Tibial artery (tissue), 4 donors: ENCODE measurements at regions not wholly inside any gene's neighbourhood (a gene's known extent, or its start where the extent isn't known, plus 50 kb on each side); places are given as distances from the start of the nearest gene placed in this dataset.

ENCODE experiments used
- DNase-seq, 2 donors: peaks; one replicate each; pipeline ENCODE4 v3.0.0-alpha.2; 2019
- H3K27ac ChIP-seq, 2 donors: fragments of 200-600 bp; sonication (generic) in 1 of 2; 1 replicate in 1 of 2; 2 replicates in 1 of 2; pipeline ENCODE4 v1.5.1; 2018 to 2019; ENCODE audit warnings: mild to moderate bottlenecking in 1 of 2
- H3K27me3 ChIP-seq, 2 donors: fragments of 200-600 bp; sonication (generic) in 1 of 2; one replicate each; pipeline versions ENCODE4 v1.5.1 to v1.6.0; 2016 to 2019
- H3K36me3 ChIP-seq, 3 donors: fragments of 200-600 bp; sonication (generic) in 2 of 3; one replicate each; pipeline ENCODE4 v1.5.1; 2016 to 2019; ENCODE audit warnings: mild to moderate bottlenecking in 2 of 3
- H3K4me1 ChIP-seq, 4 donors: fragments of 200-600 bp; sonication (generic) in 2 of 4; 1 replicate in 3 of 4; 2 replicates in 1 of 4; pipeline ENCODE4 v1.5.1; 2016 to 2019
- H3K4me3 ChIP-seq, 2 donors: fragments of 200-600 bp; sonication (generic) in 1 of 2; 1 replicate in 1 of 2; 2 replicates in 1 of 2; pipeline ENCODE4 v1.5.1; 2018 to 2019; ENCODE audit warnings: mild to moderate bottlenecking in 2 of 2
- H3K9me3 ChIP-seq, 3 donors: fragments of 200-600 bp; sonication (generic) in 1 of 3; one replicate each; pipeline ENCODE4 v1.5.1; 2016 to 2019
- intact Hi-C: fragments of 100-400 bp; cut with DNase I; formaldehyde crosslinking; loops from one replicate; pipeline ENCODE4 v1.15.0; 2023; ENCODE audit warnings: low total_unique reads
- TF ChIP-seq, protein P1 (sequence below), 2 experiments: fragments of 200-600 bp in 1 of 2; fragments of 450-650 bp in 1 of 2; IDR thresholded peaks; one replicate each; pipeline ENCODE4 v1.5.1; 2017 to 2019; ENCODE audit warnings: antibody characterized with exemption in 2 of 2, mild to moderate bottlenecking in 1 of 2, moderate library complexity in 1 of 2

- TF ChIP-seq, protein P1, sequence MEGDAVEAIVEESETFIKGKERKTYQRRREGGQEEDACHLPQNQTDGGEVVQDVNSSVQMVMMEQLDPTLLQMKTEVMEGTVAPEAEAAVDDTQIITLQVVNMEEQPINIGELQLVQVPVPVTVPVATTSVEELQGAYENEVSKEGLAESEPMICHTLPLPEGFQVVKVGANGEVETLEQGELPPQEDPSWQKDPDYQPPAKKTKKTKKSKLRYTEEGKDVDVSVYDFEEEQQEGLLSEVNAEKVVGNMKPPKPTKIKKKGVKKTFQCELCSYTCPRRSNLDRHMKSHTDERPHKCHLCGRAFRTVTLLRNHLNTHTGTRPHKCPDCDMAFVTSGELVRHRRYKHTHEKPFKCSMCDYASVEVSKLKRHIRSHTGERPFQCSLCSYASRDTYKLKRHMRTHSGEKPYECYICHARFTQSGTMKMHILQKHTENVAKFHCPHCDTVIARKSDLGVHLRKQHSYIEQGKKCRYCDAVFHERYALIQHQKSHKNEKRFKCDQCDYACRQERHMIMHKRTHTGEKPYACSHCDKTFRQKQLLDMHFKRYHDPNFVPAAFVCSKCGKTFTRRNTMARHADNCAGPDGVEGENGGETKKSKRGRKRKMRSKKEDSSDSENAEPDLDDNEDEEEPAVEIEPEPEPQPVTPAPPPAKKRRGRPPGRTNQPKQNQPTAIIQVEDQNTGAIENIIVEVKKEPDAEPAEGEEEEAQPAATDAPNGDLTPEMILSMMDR (IDR thresholded peaks at IDR 0.05) = no peak
- intact Hi-C loops = no loop called here
- H3K4me3 ChIP-seq = no peak overlapping the region
Measured at GRCh38 chr4:99763635-99764101, 53.0 kb upstream of the DAPP1 start.

DNA sequence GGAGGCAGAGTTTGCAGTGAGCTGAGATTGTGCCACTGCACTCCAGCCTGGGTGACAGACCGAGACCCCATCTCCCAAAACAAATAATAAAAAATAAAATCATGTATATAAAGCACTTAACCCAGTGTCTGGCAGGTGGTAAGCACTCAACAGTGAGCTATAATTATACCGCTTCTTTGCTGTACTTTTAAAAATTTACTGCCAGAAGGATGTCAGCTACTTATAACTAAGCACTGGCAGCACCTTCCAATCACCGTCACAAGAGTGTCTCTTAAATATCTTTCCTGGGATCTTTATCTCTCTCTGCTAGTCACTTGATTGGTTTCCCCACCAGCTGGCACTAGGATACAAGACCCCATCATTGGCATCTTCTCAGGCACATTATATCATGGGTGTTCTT lies 53.9 kb upstream of the DAPP1 start:
- Histone ChIP-seq H3K4me1 (peaks cover 0 to 26% (median 10%) of the 10 kb centered on the region in 4 donors), H3K27ac (no peak overlapping the region), H3K36me3 (no peaks in the 10 kb centered on the region), H3K27me3 (no peaks in the 10 kb centered on the region), H3K9me3 (no peaks in the 10 kb centered on the region), H3K4me3 (no peak overlapping the region)
- TF ChIP-seq, protein P1 (IDR thresholded peaks at IDR 0.05) = no peak
- no peak for DNase-seq
- intact Hi-C loops = no loop called here

More at GRCh38 chr4:99763635-99764101, 53.0 kb upstream of the DAPP1 start:
- peak in 1 of 2 donors; percentile 48 for DNase-seq
- Histone ChIP-seq H3K36me3 (no peaks in the 10 kb centered on the region), H3K4me1 (peaks cover 0 to 26% (median 10%) of the 10 kb centered on the region in 4 donors), H3K27me3 (no peaks in the 10 kb centered on the region), H3K9me3 (no peaks in the 10 kb centered on the region), H3K27ac (peak overlapping the region; percentile 2 to 29)

DNA sequence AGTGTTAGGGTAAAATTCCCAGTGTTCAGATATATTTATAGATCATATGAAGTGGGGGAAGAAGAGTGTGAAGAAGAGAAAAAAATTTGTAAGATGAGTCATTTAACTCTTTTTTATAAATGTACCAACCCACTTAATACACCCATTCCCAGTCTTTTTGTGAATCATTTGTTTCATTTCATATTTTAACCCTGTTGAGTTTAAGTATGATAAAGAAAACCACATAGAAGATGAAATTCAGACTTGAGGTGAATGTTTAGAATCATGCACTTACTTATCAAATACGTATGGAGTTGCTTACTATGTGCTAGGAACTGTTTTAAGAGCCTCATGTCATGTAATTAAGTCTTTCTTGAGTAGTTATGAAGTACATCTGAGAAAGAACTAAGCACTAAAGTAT lies 56.6 kb upstream of the DAPP1 start:
- Histone ChIP-seq H3K4me3 (no peak overlapping the region), H3K9me3 (no peaks in the 10 kb centered on the region), H3K27me3 (no peaks in the 10 kb centered on the region), H3K27ac (no peak overlapping the region), H3K4me1 (peaks cover 0 to 35% (median 11%) of the 10 kb centered on the region in 4 donors), H3K36me3 (no peaks in the 10 kb centered on the region)
- TF ChIP-seq, protein P1 (IDR thresholded peaks at IDR 0.05) = no peak
- DNase-seq = no peak
- intact Hi-C loops = no loop called here

DNA sequence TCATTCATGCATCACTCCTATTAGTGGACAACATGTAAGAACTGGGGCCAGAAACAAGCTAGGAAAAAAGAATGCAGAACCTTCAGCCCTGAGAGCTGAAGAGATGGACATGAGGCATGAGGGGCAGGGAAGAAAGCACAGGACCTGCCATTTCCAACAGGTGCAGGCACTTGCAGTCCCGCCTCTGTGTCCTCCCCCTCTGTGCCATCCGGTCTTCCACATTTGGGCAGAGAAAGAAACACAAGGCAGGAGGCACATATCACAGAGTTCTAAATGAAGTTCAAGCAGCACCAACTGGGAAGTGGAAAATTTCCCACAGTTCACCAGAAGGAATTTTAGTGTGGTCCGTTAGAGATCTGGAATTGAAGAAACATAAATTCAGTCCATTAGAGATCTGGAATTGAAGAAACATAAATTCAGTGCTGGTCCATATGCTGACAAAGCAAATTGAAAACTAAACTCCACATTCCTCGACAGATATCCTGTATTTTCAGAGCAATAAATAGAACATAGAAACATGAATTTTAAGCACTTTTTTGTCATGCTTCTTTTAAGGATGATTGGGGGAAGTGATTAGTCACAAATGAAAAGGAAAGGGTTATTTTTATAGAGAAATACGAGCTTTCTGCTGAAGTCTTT lies 57.2 kb upstream of the DAPP1 start:
- Histone ChIP-seq H3K36me3 (no peaks in the 10 kb centered on the region), H3K9me3 (no peaks in the 10 kb centered on the region), H3K27ac (no peak overlapping the region), H3K4me1 (peaks cover 0 to 35% (median 11%) of the 10 kb centered on the region in 4 donors), H3K4me3 (no peak overlapping the region), H3K27me3 (no peaks in the 10 kb centered on the region)
- intact Hi-C loops = no loop called here
- DNase-seq = no peak
- TF ChIP-seq, protein P1 (IDR thresholded peaks at IDR 0.05) = no peak

DNA sequence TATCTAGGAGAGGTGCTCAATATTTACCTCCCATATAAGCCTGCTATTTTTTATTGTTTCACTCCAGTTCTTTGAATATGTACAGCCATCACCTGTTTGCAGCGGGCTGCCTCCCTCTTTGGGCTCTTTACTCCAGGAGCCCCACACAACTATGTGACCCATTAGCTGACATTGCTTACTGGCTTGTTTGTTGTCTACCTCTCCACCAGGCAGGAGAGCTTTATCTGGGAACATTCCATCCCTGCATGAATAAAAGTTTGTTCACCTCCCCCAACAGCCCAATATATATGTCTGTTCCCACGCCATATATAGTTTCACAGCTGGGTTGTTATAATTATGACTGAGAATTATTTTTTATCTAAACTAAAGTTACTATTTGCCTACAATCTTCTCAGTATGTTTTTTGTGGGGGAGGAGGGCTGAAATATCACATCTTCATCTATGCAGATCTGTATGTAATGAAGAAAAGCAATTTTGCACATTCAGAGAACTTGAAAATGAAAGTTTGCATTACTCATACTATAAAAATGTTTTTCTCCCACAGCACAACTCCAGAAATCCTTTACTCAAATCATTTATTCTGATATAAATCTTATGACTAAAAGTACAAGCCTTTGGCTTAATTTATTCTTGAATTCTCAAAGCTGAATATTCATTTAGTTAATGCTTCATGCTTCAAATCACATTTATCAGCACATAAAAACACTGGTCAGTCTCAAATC lies 61.2 kb upstream of the DAPP1 start:
- Histone ChIP-seq H3K4me1 (peaks cover 0 to 22% (median 1%) of the 10 kb centered on the region in 4 donors), H3K27ac (no peak overlapping the region), H3K9me3 (no peaks in the 10 kb centered on the region), H3K36me3 (no peaks in the 10 kb centered on the region), H3K4me3 (no peak overlapping the region), H3K27me3 (no peaks in the 10 kb centered on the region)
- TF ChIP-seq, protein P1 (IDR thresholded peaks at IDR 0.05) = no peak
- intact Hi-C loops = no loop called here
- no peak for DNase-seq
